HCT116 (cell line): ENCODE measurements at regions not wholly inside any gene's neighbourhood (a gene's known extent, or its start where the extent isn't known, plus 50 kb on each side); places are given as distances from the start of the nearest gene placed in this dataset.

Experiments used
- ATAC-seq: fragments of 200-7000 bp; cut with Tn5 transposase; 2 replicates; pipeline ENCODE4 v1.9.1; 2020; ENCODE audit warnings: mild to moderate bottlenecking, moderate library complexity
- BruUV-seq: library from RNA; stranded (reverse); fragments of 400-500 nt; replicated peaks from 2 replicates; lab custom pipeline; 2021; lab: Mats Ljungman, UMichigan
- CTCF ChIA-PET: fragments of 300-600 bp; sonication (Branson Sonifier 250); formaldehyde crosslinking; loops from one replicate; lab custom pipeline; 2021; ENCODE audit warnings: antibody characterized with exemption; lab: Charles Lee
- POLR2A ChIA-PET: fragments of 300-600, 350-600 bp; sonication (Branson Sonifier 250); formaldehyde crosslinking; loops from one replicate; lab custom pipeline; 2021; ENCODE audit warnings: antibody characterized with exemption; lab: Charles Lee
- RAD21 ChIA-PET, 2 experiments: fragments of 300-600 bp; sonication (Branson Sonifier 250); formaldehyde crosslinking; loops; one replicate each; lab custom pipeline; 2023; ENCODE audit warnings: low total read pairs in 2 of 2; ENCODE audit not compliant: uncharacterized antibody in 2 of 2, unreplicated experiment in 2 of 2, low non-redundant PET in 1 of 2; lab: Charles Lee
- DNase-seq: peaks from one replicate; pipeline ENCODE4 v3.0.0-alpha.2; 2010; ENCODE audit warnings: low read depth, low spot score
- H2AFZ ChIP-seq: fragments of 200-600 bp; shearing (Covaris generic), sonication (generic); 2 replicates; pipeline ENCODE4 v1.6.1; 2017; ENCODE audit warnings: low read depth, mixed run types, mixed read lengths, antibody characterized with exemption, low read length; ENCODE audit not compliant: poor library complexity, severe bottlenecking
- H3K27ac ChIP-seq: 2 replicates; pipeline ENCODE4 v1.5.1; 2012; ENCODE audit warnings: low read depth, low read length
- H3K27me3 ChIP-seq: fragments of 200-600 bp; sonication (generic); 2 replicates; pipeline ENCODE4 v1.6.1; 2016; ENCODE audit warnings: mixed run types, low read length, mixed read lengths; ENCODE audit not compliant: insufficient read depth
- H3K36me3 ChIP-seq, 2 experiments: fragments of 200-500 bp in 1 of 2; fragments of 200-600 bp in 1 of 2; sonication (Bioruptor generic) in 1 of 2; sonication (generic) in 1 of 2; 2 replicates each; pipeline versions ENCODE4 v1.5.1 to v1.6.1; 2014 to 2016; ENCODE audit warnings: low read length in 2 of 2, inconsistent platforms in 1 of 2, mixed read lengths in 1 of 2, mixed run types in 1 of 2; ENCODE audit not compliant: insufficient read depth in 2 of 2, control insufficient read depth in 1 of 2
- H3K4me1 ChIP-seq, 2 experiments: fragments of 200-600 bp in 1 of 2; sonication (generic) in 1 of 2; 2 replicates each; pipeline versions ENCODE4 v1.5.1 to v1.6.1; 2012 to 2017; ENCODE audit warnings: low read length in 2 of 2, inconsistent platforms in 1 of 2, mild to moderate bottlenecking in 1 of 2, mixed read lengths in 1 of 2, mixed run types in 1 of 2, moderate library complexity in 1 of 2; ENCODE audit not compliant: insufficient read depth in 2 of 2, control insufficient read depth in 1 of 2
- H3K4me2 ChIP-seq: fragments of 200-600 bp; sonication (generic); 2 replicates; pipeline ENCODE4 v1.6.1; 2017; ENCODE audit warnings: mixed run types, low read length, mixed read lengths
- H3K4me3 ChIP-seq, 2 experiments: fragments of 200-600 bp in 1 of 2; sonication (generic) in 1 of 2; replicated peaks in 1 of 2; 2 replicates each; pipeline ENCODE4 v1.5.1; 2011 to 2016; ENCODE audit warnings: low read length in 2 of 2, control low read depth in 1 of 2, low read depth in 1 of 2, mild to moderate bottlenecking in 1 of 2, mixed read lengths in 1 of 2, mixed run types in 1 of 2
- H3K79me2 ChIP-seq: fragments of 200-600 bp; sonication (generic); 2 replicates; pipeline ENCODE4 v1.6.1; 2017; ENCODE audit warnings: mild to moderate bottlenecking, mixed run types, low read length, moderate library complexity, mixed read lengths; ENCODE audit not compliant: insufficient read depth
- H3K9ac ChIP-seq: fragments of 200-600 bp; sonication (generic); 2 replicates; pipeline ENCODE4 v1.6.1; 2016; ENCODE audit warnings: low read length, mixed read lengths
- H3K9me2 ChIP-seq: fragments of 200-600 bp; sonication (generic), shearing (Covaris generic); 2 replicates; pipeline ENCODE4 v1.6.1; 2017; ENCODE audit warnings: mixed run types, mild to moderate bottlenecking, moderate library complexity; ENCODE audit not compliant: insufficient read depth
- H3K9me3 ChIP-seq, 2 experiments: fragments of 200-500 bp in 1 of 2; fragments of 200-600 bp in 1 of 2; sonication (Bioruptor generic) in 1 of 2; sonication (generic) in 1 of 2; 2 replicates each; pipeline ENCODE4 v1.6.1; 2014 to 2017; ENCODE audit warnings: low read length in 2 of 2, mixed read lengths in 2 of 2, inconsistent platforms in 1 of 2, low read depth in 1 of 2, mild to moderate bottlenecking in 1 of 2, mixed run types in 1 of 2, moderate library complexity in 1 of 2; ENCODE audit not compliant: control insufficient read depth in 1 of 2, insufficient read depth in 1 of 2
- H4K20me1 ChIP-seq: fragments of 200-600 bp; sonication (generic), shearing (Covaris generic); 2 replicates; pipeline ENCODE4 v1.6.1; 2017; ENCODE audit warnings: mixed run types, mild to moderate bottlenecking, moderate library complexity; ENCODE audit not compliant: insufficient read depth
- ATF3 ChIP-seq: IDR thresholded peaks from 2 replicates; pipeline ENCODE4 v1.6.1; 2012
- EGR1 ChIP-seq: IDR thresholded peaks from 2 replicates; pipeline ENCODE4 v1.6.1; 2012; ENCODE audit warnings: low read depth
- EZH2phosphoT487 ChIP-seq: fragments of 200-600 bp; IDR thresholded peaks from 2 replicates; pipeline ENCODE4 v1.6.1; 2018; ENCODE audit warnings: antibody characterized with exemption, borderline replicate concordance
- TCF7L2 ChIP-seq: IDR thresholded peaks from 2 replicates; pipeline ENCODE4 v1.7.0; 2011; ENCODE audit warnings: borderline replicate concordance, inconsistent platforms; ENCODE audit not compliant: insufficient read depth, insufficient read length; ENCODE audit errors: extremely low read depth
- intact Hi-C: fragments of 100-400 bp; cut with micrococcal nuclease; formaldehyde crosslinking; loops from 2 replicates; pipeline ENCODE4 v1.10.0; 2022
- TF ChIP-seq, protein P1 (sequence below): IDR thresholded peaks from 2 replicates; pipeline ENCODE4 v1.6.1; 2012; ENCODE audit warnings: low read depth

DNA sequence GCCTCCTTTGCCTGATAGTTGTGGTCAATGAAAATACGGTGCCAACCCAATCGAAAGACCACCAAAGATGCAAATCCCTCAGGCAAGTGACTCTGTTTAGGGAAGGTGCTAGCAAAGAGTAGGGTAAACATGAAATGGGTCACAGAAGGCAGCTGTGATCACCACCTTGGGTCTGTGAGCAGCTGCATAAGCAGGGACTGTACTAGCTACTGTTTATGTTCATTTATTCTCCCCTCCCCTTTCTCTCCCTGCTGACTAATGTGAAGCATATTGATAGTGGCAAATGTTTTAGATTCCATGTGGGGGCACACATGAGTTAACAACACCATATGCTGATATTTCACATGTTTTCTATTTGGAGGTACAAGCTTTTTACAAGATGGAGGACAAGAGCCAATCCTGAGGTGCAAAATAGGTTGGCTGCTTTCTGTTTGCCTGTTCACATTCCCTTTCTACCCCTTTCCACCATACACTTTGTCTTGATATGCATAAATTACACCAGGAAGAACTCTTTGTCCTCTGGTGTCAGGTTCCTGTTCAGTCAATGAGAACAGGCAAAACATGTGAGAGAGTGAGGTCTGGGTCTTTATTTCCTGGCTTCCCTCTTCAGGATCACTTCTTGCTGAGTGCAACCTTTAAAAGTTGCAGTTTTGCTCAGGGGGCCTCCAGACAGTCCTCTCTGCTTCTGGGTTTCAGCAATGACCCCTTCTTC is 71.1 kb downstream of the AVPR1A start:
- no TSS peak for BruUV-seq
- H3K36me3 ChIP-seq, result no peaks in the 10 kb centered on the region
- TF ChIP-seq ATF3 (no peak), EZH2phosphoT487 (no peak)
- TF ChIP-seq, protein P1, sequence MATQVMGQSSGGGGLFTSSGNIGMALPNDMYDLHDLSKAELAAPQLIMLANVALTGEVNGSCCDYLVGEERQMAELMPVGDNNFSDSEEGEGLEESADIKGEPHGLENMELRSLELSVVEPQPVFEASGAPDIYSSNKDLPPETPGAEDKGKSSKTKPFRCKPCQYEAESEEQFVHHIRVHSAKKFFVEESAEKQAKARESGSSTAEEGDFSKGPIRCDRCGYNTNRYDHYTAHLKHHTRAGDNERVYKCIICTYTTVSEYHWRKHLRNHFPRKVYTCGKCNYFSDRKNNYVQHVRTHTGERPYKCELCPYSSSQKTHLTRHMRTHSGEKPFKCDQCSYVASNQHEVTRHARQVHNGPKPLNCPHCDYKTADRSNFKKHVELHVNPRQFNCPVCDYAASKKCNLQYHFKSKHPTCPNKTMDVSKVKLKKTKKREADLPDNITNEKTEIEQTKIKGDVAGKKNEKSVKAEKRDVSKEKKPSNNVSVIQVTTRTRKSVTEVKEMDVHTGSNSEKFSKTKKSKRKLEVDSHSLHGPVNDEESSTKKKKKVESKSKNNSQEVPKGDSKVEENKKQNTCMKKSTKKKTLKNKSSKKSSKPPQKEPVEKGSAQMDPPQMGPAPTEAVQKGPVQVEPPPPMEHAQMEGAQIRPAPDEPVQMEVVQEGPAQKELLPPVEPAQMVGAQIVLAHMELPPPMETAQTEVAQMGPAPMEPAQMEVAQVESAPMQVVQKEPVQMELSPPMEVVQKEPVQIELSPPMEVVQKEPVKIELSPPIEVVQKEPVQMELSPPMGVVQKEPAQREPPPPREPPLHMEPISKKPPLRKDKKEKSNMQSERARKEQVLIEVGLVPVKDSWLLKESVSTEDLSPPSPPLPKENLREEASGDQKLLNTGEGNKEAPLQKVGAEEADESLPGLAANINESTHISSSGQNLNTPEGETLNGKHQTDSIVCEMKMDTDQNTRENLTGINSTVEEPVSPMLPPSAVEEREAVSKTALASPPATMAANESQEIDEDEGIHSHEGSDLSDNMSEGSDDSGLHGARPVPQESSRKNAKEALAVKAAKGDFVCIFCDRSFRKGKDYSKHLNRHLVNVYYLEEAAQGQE, result no peak
- H2AFZ ChIP-seq, result no peak overlapping the region
- POLR2A ChIA-PET, result no interaction called here
- RAD21 ChIA-PET, result no interaction called here
- no peaks in the 10 kb centered on the region; the same call in 1 of the 2 replicates for H3K9me2 ChIP-seq
- no peaks in the 10 kb centered on the region for H3K27me3 ChIP-seq
- H3K9me3 ChIP-seq, result no peaks in the 10 kb centered on the region
- no peak for ATAC-seq
- H3K27ac ChIP-seq, result no peak overlapping the region
- CTCF ChIA-PET, result no interaction called here
- no peaks in the 10 kb centered on the region for H3K4me1 ChIP-seq
- H4K20me1 ChIP-seq, result no peaks in the 10 kb centered on the region
- H3K9ac ChIP-seq, result no peak overlapping the region
- no peak for DNase-seq
- H3K79me2 ChIP-seq, result no peaks in the 10 kb centered on the region
- H3K4me2 ChIP-seq, result no peak overlapping the region
- H3K4me3 ChIP-seq, result no peak overlapping the region
- intact Hi-C loops, result no loop called here

GRCh38 chr12:63078906-63079305 is 72.1 kb downstream of the AVPR1A start:
- ATAC-seq, result no peak
- intact Hi-C loops, result no loop called here
- CTCF ChIA-PET, result interaction anchor here (1.5 kb wide), 1 partner anchor 10 kb away, joined by 9 read pairs; no protein-coding TSS in a partner anchor
- H3K9ac ChIP-seq, result no peak overlapping the region
- RAD21 ChIA-PET, result no interaction called here
- no peaks in the 10 kb centered on the region for H3K4me1 ChIP-seq
- no peak for DNase-seq
- no peaks in the 10 kb centered on the region for H3K36me3 ChIP-seq
- no peak for TF ChIP-seq TCF7L2
- no peak for TF ChIP-seq EGR1
- TF ChIP-seq, all 23 proteins: peak for 0
- POLR2A ChIA-PET, result no interaction called here
- no TSS peak for BruUV-seq
- Histone ChIP-seq H3K4me2 (no peak overlapping the region), H3K9me2 (no peaks in the 10 kb centered on the region; the same call in 1 of the 2 replicates), H3K9me3 (no peaks in the 10 kb centered on the region), H3K27me3 (no peaks in the 10 kb centered on the region), H2AFZ (no peak overlapping the region), H3K27ac (no peak overlapping the region), H3K79me2 (no peaks in the 10 kb centered on the region), H3K4me3 (no peak overlapping the region), H4K20me1 (no peaks in the 10 kb centered on the region)
